ENCODE measurements at regions not wholly inside any gene's neighbourhood (a gene's known extent, or its start where the extent isn't known, plus 50 kb on each side); places are given as distances from the start of the nearest gene placed in this dataset.
A peak's percentile ranks its signal among the peaks of the same experiment; 100 is the strongest.
"Not testable (repeated sequence)": the region's sequence is repeated elsewhere in the genome, so short reads cannot be mapped to it uniquely, and the experiment has no call there.

GRCh38 chr4:57351731-57352130 is 241.5 kb upstream of the IGFBP7 start:
- H4K8ac ChIP-seq (ENCODE audit: low read depth, low read length), result no peak overlapping the region
- H3K9ac ChIP-seq (ENCODE audit: low read length), result no peak overlapping the region
- no peak overlapping the region for H3K18ac ChIP-seq (ENCODE audit: low read length)
- no peak overlapping the region for H4K12ac ChIP-seq (ENCODE audit: low read depth, low read length)
- no peaks in the 10 kb centered on the region for H3K79me1 ChIP-seq (ENCODE audit: low read length)
- H2BK12ac ChIP-seq (ENCODE audit: low read length), result no peak overlapping the region
- no peak overlapping the region for H2AFZ ChIP-seq (ENCODE audit: insufficient read depth, low read length, poor library complexity)
- H3K14ac ChIP-seq (ENCODE audit: low read length), result no peak overlapping the region
- DNase-seq, result no peak
- peaks cover 0 to 5% of the 10 kb centered on the region in 2 experiments for H3K4me1 ChIP-seq (ENCODE audit: control insufficient read depth in 1 of 2, insufficient read depth in 2 of 2, low read length in 2 of 2)
- H3K23ac ChIP-seq (ENCODE audit: low read length), result no peak overlapping the region
- no peaks in the 10 kb centered on the region for H3K27me3 ChIP-seq (ENCODE audit: insufficient read depth, low read length)
- H3K4me2 ChIP-seq (ENCODE audit: low read length), result no peak overlapping the region
- no peak overlapping the region for H2BK5ac ChIP-seq (ENCODE audit: low read depth, low read length, poor library complexity)
- H3K4me3 ChIP-seq (ENCODE audit: low read depth, low read length), result no peak overlapping the region
- H3K27ac ChIP-seq (ENCODE audit: low read depth, low read length), result no peak overlapping the region
- no peak overlapping the region for H3K4ac ChIP-seq (ENCODE audit: low read depth, low read length)
- H3K9me3 ChIP-seq (ENCODE audit: insufficient read depth, low read depth, low read length), result no peaks in the 10 kb centered on the region
- WGBS (ENCODE audit: extremely low coverage, insufficient coverage, insufficient read length), result no CpG with 5 or more reads among the region's 1 CpG
- H2AK5ac ChIP-seq (ENCODE audit: low read length), result no peak overlapping the region
- no peaks in the 10 kb centered on the region for H3K36me3 ChIP-seq (ENCODE audit: control insufficient read depth in 1 of 2, insufficient read depth in 2 of 2, low read length in 2 of 2)
- H4K91ac ChIP-seq (ENCODE audit: low read depth, low read length), result no peak overlapping the region
- no peaks in the 10 kb centered on the region for H3K79me2 ChIP-seq (ENCODE audit: control insufficient read depth, insufficient read depth, low read length, poor library complexity)
- no peak overlapping the region for H2BK120ac ChIP-seq (ENCODE audit: insufficient read depth, low read length, poor library complexity)

- no peaks in the 10 kb centered on the region for H3K79me2 ChIP-seq (ENCODE audit: control insufficient read depth, insufficient read depth, low read length, poor library complexity)
- H2BK5ac ChIP-seq (ENCODE audit: low read depth, low read length, poor library complexity), result no peak overlapping the region
- no peak overlapping the region for H2BK12ac ChIP-seq (ENCODE audit: low read length)
- no peaks in the 10 kb centered on the region for H3K4me1 ChIP-seq (ENCODE audit: control insufficient read depth in 1 of 2, insufficient read depth in 2 of 2, low read length in 2 of 2)
- no peaks in the 10 kb centered on the region for H3K79me1 ChIP-seq (ENCODE audit: low read length)
- no peak overlapping the region for H3K4me3 ChIP-seq (ENCODE audit: low read depth, low read length)
- H3K4ac ChIP-seq (ENCODE audit: low read depth, low read length), result no peak overlapping the region
- no peaks in the 10 kb centered on the region for H3K9me3 ChIP-seq (ENCODE audit: insufficient read depth, low read depth, low read length)
- H3K4me2 ChIP-seq (ENCODE audit: low read length), result no peak overlapping the region
- no peak overlapping the region for H4K91ac ChIP-seq (ENCODE audit: low read depth, low read length)
- WGBS (ENCODE audit: extremely low coverage, insufficient coverage, insufficient read length), result no CpG with 5 or more reads among the region's 2 CpGs
- no peaks in the 10 kb centered on the region for H3K36me3 ChIP-seq (ENCODE audit: control insufficient read depth in 1 of 2, insufficient read depth in 2 of 2, low read length in 2 of 2)
- H3K27me3 ChIP-seq (ENCODE audit: insufficient read depth, low read length), result no peaks in the 10 kb centered on the region
- no peak overlapping the region for H2AK5ac ChIP-seq (ENCODE audit: low read length)
- H2AFZ ChIP-seq (ENCODE audit: insufficient read depth, low read length, poor library complexity), result no peak overlapping the region
- H3K18ac ChIP-seq (ENCODE audit: low read length), result no peak overlapping the region
- H3K23ac ChIP-seq (ENCODE audit: low read length), result no peak overlapping the region
- DNase-seq, result no peak
- H2BK120ac ChIP-seq (ENCODE audit: insufficient read depth, low read length, poor library complexity), result no peak overlapping the region
- no peak overlapping the region for H3K9ac ChIP-seq (ENCODE audit: low read length)
- no peak overlapping the region for H4K12ac ChIP-seq (ENCODE audit: low read depth, low read length)
- no peak overlapping the region for H3K27ac ChIP-seq (ENCODE audit: low read depth, low read length)
- H3K14ac ChIP-seq (ENCODE audit: low read length), result no peak overlapping the region
- H4K8ac ChIP-seq (ENCODE audit: low read depth, low read length), result no peak overlapping the region
These were observed 234.1 kb upstream of the IGFBP7 start for GRCh38 chr4:57344296-57344695.

DNA sequence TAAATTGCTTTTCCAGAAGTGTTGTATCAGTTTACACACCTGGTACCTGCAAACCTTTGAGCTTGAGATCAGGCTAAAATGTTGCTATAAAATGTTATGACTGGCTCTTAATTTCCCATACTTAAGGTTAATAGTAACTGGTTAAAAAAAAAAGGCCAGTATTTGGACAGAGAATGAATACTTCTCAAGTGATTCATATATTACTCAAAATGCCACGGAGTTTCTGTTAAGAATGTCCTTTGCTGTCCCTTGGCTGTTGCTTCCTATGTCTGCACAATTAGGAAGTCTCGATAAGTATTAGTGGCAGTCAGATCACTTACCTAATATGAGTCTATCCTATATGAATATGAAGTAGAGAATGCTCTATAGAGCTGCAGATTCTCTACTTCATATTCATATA is 232.2 kb upstream of the IGFBP7 start:
- Histone ChIP-seq H4K8ac (ENCODE audit: low read depth, low read length) (no peak overlapping the region), H3K79me1 (ENCODE audit: low read length) (no peaks in the 10 kb centered on the region), H3K27ac (ENCODE audit: low read depth, low read length) (no peak overlapping the region), H2BK120ac (ENCODE audit: insufficient read depth, low read length, poor library complexity) (no peak overlapping the region), H3K79me2 (ENCODE audit: control insufficient read depth, insufficient read depth, low read length, poor library complexity) (no peaks in the 10 kb centered on the region), H3K4me2 (ENCODE audit: low read length) (no peak overlapping the region), H3K36me3 (ENCODE audit: control insufficient read depth in 1 of 2, insufficient read depth in 2 of 2, low read length in 2 of 2) (no peaks in the 10 kb centered on the region), H2BK5ac (ENCODE audit: low read depth, low read length, poor library complexity) (no peak overlapping the region), H3K9me3 (ENCODE audit: insufficient read depth, low read depth, low read length) (no peaks in the 10 kb centered on the region), H2BK12ac (ENCODE audit: low read length) (no peak overlapping the region), H3K14ac (ENCODE audit: low read length) (no peak overlapping the region), H3K18ac (ENCODE audit: low read length) (no peak overlapping the region), H4K12ac (ENCODE audit: low read depth, low read length) (no peak overlapping the region), H4K91ac (ENCODE audit: low read depth, low read length) (no peak overlapping the region), H2AK5ac (ENCODE audit: low read length) (no peak overlapping the region), H3K4ac (ENCODE audit: low read depth, low read length) (no peak overlapping the region), H2AFZ (ENCODE audit: insufficient read depth, low read length, poor library complexity) (no peak overlapping the region), H3K4me3 (ENCODE audit: low read depth, low read length) (no peak overlapping the region), H3K9ac (ENCODE audit: low read length) (no peak overlapping the region), H3K23ac (ENCODE audit: low read length) (no peak overlapping the region), H3K4me1 (ENCODE audit: control insufficient read depth in 1 of 2, insufficient read depth in 2 of 2, low read length in 2 of 2) (no peaks in the 10 kb centered on the region), H3K27me3 (ENCODE audit: insufficient read depth, low read length) (no peaks in the 10 kb centered on the region)
- no CpG with 5 or more reads among the region's 2 CpGs for WGBS (ENCODE audit: extremely low coverage, insufficient coverage, insufficient read length)
- peak; percentile 11 to 82 for DNase-seq

DNA sequence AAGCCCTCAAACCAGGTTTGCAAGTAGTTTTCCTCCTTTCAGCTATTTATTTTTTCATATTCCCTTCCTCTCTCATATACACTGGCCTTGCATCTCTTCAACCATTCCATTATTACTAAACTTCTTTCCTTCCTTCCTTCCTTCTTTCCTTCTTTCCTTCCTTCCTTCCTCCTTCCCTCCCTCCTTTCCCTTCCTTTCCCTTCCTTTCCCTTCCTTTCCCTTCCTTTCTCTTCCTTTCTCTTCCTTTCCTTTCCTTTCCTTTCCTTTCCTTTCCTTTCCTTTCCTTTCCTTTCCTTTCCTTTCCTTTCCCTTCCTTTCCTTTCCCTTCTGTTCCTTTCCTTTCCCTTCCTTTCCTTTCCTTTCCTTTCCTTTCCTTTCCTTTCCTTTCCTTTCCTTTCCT is 228.7 kb upstream of the IGFBP7 start:
- H2AFZ ChIP-seq (ENCODE audit: insufficient read depth, low read length, poor library complexity); H3K18ac ChIP-seq (ENCODE audit: low read length); H2AK5ac ChIP-seq (ENCODE audit: low read length); H3K4me2 ChIP-seq (ENCODE audit: low read length); H2BK12ac ChIP-seq (ENCODE audit: low read length); H4K12ac ChIP-seq (ENCODE audit: low read depth, low read length); H4K8ac ChIP-seq (ENCODE audit: low read depth, low read length); H3K4ac ChIP-seq (ENCODE audit: low read depth, low read length); H3K27ac ChIP-seq (ENCODE audit: low read depth, low read length); H3K36me3 ChIP-seq (ENCODE audit: control insufficient read depth in 1 of 2, insufficient read depth in 2 of 2, low read length in 2 of 2); H3K27me3 ChIP-seq (ENCODE audit: insufficient read depth, low read length); H2BK120ac ChIP-seq (ENCODE audit: insufficient read depth, low read length, poor library complexity); H3K79me2 ChIP-seq (ENCODE audit: control insufficient read depth, insufficient read depth, low read length, poor library complexity); H3K23ac ChIP-seq (ENCODE audit: low read length); H4K91ac ChIP-seq (ENCODE audit: low read depth, low read length); H3K14ac ChIP-seq (ENCODE audit: low read length); H2BK5ac ChIP-seq (ENCODE audit: low read depth, low read length, poor library complexity); DNase-seq; H3K9me3 ChIP-seq (ENCODE audit: insufficient read depth, low read depth, low read length); H3K4me1 ChIP-seq (ENCODE audit: control insufficient read depth in 1 of 2, insufficient read depth in 2 of 2, low read length in 2 of 2); H3K4me3 ChIP-seq (ENCODE audit: low read depth, low read length); H3K79me1 ChIP-seq (ENCODE audit: low read length); H3K9ac ChIP-seq (ENCODE audit: low read length): not testable (repeated sequence)

GRCh38 chr4:57333684-57334083 is 223.5 kb upstream of the IGFBP7 start:
- Histone ChIP-seq H3K79me2 (ENCODE audit: control insufficient read depth, insufficient read depth, low read length, poor library complexity) (no peaks in the 10 kb centered on the region), H3K4me1 (ENCODE audit: control insufficient read depth in 1 of 2, insufficient read depth in 2 of 2, low read length in 2 of 2) (no peaks in the 10 kb centered on the region), H3K79me1 (ENCODE audit: low read length) (no peaks in the 10 kb centered on the region), H3K27ac (ENCODE audit: low read depth, low read length) (no peak overlapping the region), H3K4me3 (ENCODE audit: low read depth, low read length) (no peak overlapping the region), H2BK5ac (ENCODE audit: low read depth, low read length, poor library complexity) (no peak overlapping the region), H2BK12ac (ENCODE audit: low read length) (no peak overlapping the region), H3K9me3 (ENCODE audit: insufficient read depth, low read depth, low read length) (no peaks in the 10 kb centered on the region), H3K4ac (ENCODE audit: low read depth, low read length) (no peak overlapping the region), H2AK5ac (ENCODE audit: low read length) (no peak overlapping the region), H3K27me3 (ENCODE audit: insufficient read depth, low read length) (no peaks in the 10 kb centered on the region), H3K36me3 (ENCODE audit: control insufficient read depth in 1 of 2, insufficient read depth in 2 of 2, low read length in 2 of 2) (no peaks in the 10 kb centered on the region), H3K18ac (ENCODE audit: low read length) (no peak overlapping the region), H2BK120ac (ENCODE audit: insufficient read depth, low read length, poor library complexity) (no peak overlapping the region), H4K12ac (ENCODE audit: low read depth, low read length) (no peak overlapping the region), H3K23ac (ENCODE audit: low read length) (no peak overlapping the region), H4K8ac (ENCODE audit: low read depth, low read length) (no peak overlapping the region), H3K14ac (ENCODE audit: low read length) (no peak overlapping the region), H2AFZ (ENCODE audit: insufficient read depth, low read length, poor library complexity) (no peak overlapping the region), H3K4me2 (ENCODE audit: low read length) (no peak overlapping the region), H3K9ac (ENCODE audit: low read length) (no peak overlapping the region), H4K91ac (ENCODE audit: low read depth, low read length) (no peak overlapping the region)
- no CpG with 5 or more reads among the region's 5 CpGs for WGBS (ENCODE audit: extremely low coverage, insufficient coverage, insufficient read length)
- no peak for DNase-seq

Data from trophoblast cell (in vitro differentiated cells and primary cell).